PC-3 (cell line): ENCODE measurements at regions not wholly inside any gene's neighbourhood (a gene's known extent, or its start where the extent isn't known, plus 50 kb on each side); places are given as distances from the start of the nearest gene placed in this dataset.

Source experiments
- ATAC-seq: fragments of 200-7000 bp; cut with Tn5 transposase; 2 replicates; pipeline ENCODE4 v1.9.1; 2020; ENCODE audit warnings: mild to moderate bottlenecking, moderate library complexity
- BruUV-seq: library from RNA; stranded (reverse); fragments of 400-500 nt; replicated peaks from 2 replicates; lab custom pipeline; 2021; lab: Mats Ljungman, UMichigan
- CTCF ChIA-PET: fragments of 300-600 bp; sonication (Branson Sonifier 250); formaldehyde crosslinking; loops from one replicate; lab custom pipeline; 2022; ENCODE audit warnings: antibody characterized with exemption; lab: Charles Lee
- POLR2A ChIA-PET: fragments of 300-600 bp; sonication (Branson Sonifier 250); formaldehyde crosslinking; loops from one replicate; lab custom pipeline; 2022; ENCODE audit warnings: antibody characterized with exemption; ENCODE audit not compliant: unreplicated experiment; lab: Charles Lee
- DNase-seq: peaks from one replicate; pipeline ENCODE4 v3.0.0-alpha.2; 2015
- H2AFZ ChIP-seq: fragments of 300-600 bp; sonication (generic); 2 replicates; pipeline ENCODE4 v1.6.0; 2016; ENCODE audit warnings: antibody characterized with exemption, low read length
- H3F3A ChIP-seq: fragments of 300-600 bp; sonication (generic); one replicate; pipeline ENCODE4 v1.6.0; 2017; ENCODE audit warnings: antibody characterized with exemption, low read length, control low read depth, mild to moderate bottlenecking; ENCODE audit not compliant: unreplicated experiment
- H3K27ac ChIP-seq: fragments of 300-600 bp; sonication (generic); 2 replicates; pipeline ENCODE4 v1.5.1; 2016; ENCODE audit warnings: mild to moderate bottlenecking, low read length
- H3K27me3 ChIP-seq: fragments of 300-600 bp; sonication (generic); 2 replicates; pipeline ENCODE4 v1.6.1; 2016; ENCODE audit warnings: low read length, mixed read lengths
- H3K36me3 ChIP-seq: fragments of 300-600 bp; sonication (generic); 2 replicates; pipeline ENCODE4 v1.6.1; 2016; ENCODE audit warnings: low read depth, mixed run types, low read length, mixed read lengths
- H3K4me1 ChIP-seq: fragments of 300-600 bp; sonication (generic); 2 replicates; pipeline ENCODE4 v1.5.1; 2016; ENCODE audit warnings: low read length; ENCODE audit not compliant: insufficient read depth
- H3K4me2 ChIP-seq: fragments of 300-600 bp; sonication (generic); 2 replicates; pipeline ENCODE4 v1.6.0; 2016; ENCODE audit warnings: low read length
- H3K4me3 ChIP-seq: fragments of 300-600 bp; sonication (generic); 2 replicates; pipeline ENCODE4 v1.5.1; 2016; ENCODE audit warnings: mild to moderate bottlenecking, low read length, mixed read lengths
- H3K79me2 ChIP-seq: fragments of 300-600 bp; sonication (generic); 2 replicates; pipeline ENCODE4 v1.6.1; 2017; ENCODE audit warnings: low read length, mixed read lengths
- H3K9ac ChIP-seq: fragments of 300-600 bp; sonication (generic); 2 replicates; pipeline ENCODE4 v1.6.0; 2016; ENCODE audit warnings: mild to moderate bottlenecking, low read length
- H3K9me2 ChIP-seq: fragments of 300-600 bp; sonication (generic); replicated peaks from 2 replicates; pipeline ENCODE4 v1.6.1; 2016; ENCODE audit warnings: mixed run types, low read length, mixed read lengths
- H3K9me3 ChIP-seq: fragments of 300-600 bp; sonication (generic); 2 replicates; pipeline ENCODE4 v1.6.1; 2016; ENCODE audit warnings: low read length, mixed read lengths
- H4K20me1 ChIP-seq: fragments of 300-600 bp; sonication (generic); 2 replicates; pipeline ENCODE4 v1.6.1; 2016; ENCODE audit warnings: low read length, mixed read lengths
- CTCF ChIP-seq: fragments of 300-600 bp; sonication (generic); conservative IDR thresholded peaks from 2 replicates; pipeline ENCODE4 v1.5.1; 2017; ENCODE audit warnings: antibody characterized with exemption, low read depth, mild to moderate bottlenecking, low read length
- EZH2 ChIP-seq: fragments of 300-600 bp; sonication (generic); IDR thresholded peaks from one replicate; pipeline ENCODE4 v1.6.1; 2017; ENCODE audit warnings: antibody characterized with exemption, mild to moderate bottlenecking, low read length; ENCODE audit not compliant: unreplicated experiment
- EZH2phosphoT487 ChIP-seq: fragments of 300-600 bp; sonication (generic); IDR thresholded peaks from 2 replicates; pipeline ENCODE4 v1.6.1; 2018; ENCODE audit warnings: mild to moderate bottlenecking, antibody characterized with exemption, low read length, borderline replicate concordance
- intact Hi-C: fragments of 100-400 bp; cut with micrococcal nuclease; formaldehyde crosslinking; loops from 2 replicates; pipeline ENCODE4 v1.9.0; 2023

GRCh38 chr5:73312146-73312871 is 136.3 kb downstream of the FOXD1 start:
- BruUV-seq: no TSS peak
- no peak for ATAC-seq
- Histone ChIP-seq H3K4me1 (peaks cover 30% of the 10 kb centered on the region), H3F3A (peaks cover 4% of the 10 kb centered on the region), H3K27me3 (no peaks in the 10 kb centered on the region), H2AFZ (no peak overlapping the region), H3K4me2 (no peak overlapping the region), H3K79me2 (no peaks in the 10 kb centered on the region), H3K36me3 (no peaks in the 10 kb centered on the region), H3K9me2 (no peaks in the 10 kb centered on the region), H3K9me3 (no peaks in the 10 kb centered on the region), H3K9ac (no peak overlapping the region), H3K4me3 (no peak overlapping the region), H4K20me1 (no peaks in the 10 kb centered on the region), H3K27ac (no peak overlapping the region)
- ChIA-PET POLR2A (no interaction called here), CTCF (interaction anchor here (0.5 kb wide), 1 partner anchor 97 kb away, joined by 3 read pairs; no protein-coding TSS in a partner anchor)
- DNase-seq: no peak
- intact Hi-C loops: no loop called here
- no peak for TF ChIP-seq CTCF
- TF ChIP-seq EZH2: no peak
- no peak for TF ChIP-seq EZH2phosphoT487

- ATAC-seq: no peak; the same call in 1 of the 2 replicates
- no peaks in the 10 kb centered on the region for H4K20me1 ChIP-seq
- H3K36me3 ChIP-seq: no peaks in the 10 kb centered on the region
- ChIA-PET CTCF (no interaction called here), POLR2A (no interaction called here)
- H3F3A ChIP-seq: peaks cover 4% of the 10 kb centered on the region
- TF ChIP-seq CTCF (no peak), EZH2 (no peak), EZH2phosphoT487 (no peak)
- no peak overlapping the region for H2AFZ ChIP-seq
- no peaks in the 10 kb centered on the region for H3K79me2 ChIP-seq
- H3K9me3 ChIP-seq: no peaks in the 10 kb centered on the region
- H3K4me3 ChIP-seq: no peak overlapping the region
- peaks cover 30% of the 10 kb centered on the region for H3K4me1 ChIP-seq
- peak; percentile 47 for DNase-seq
- H3K9ac ChIP-seq: no peak overlapping the region
- H3K9me2 ChIP-seq: no peaks in the 10 kb centered on the region
- no TSS peak for BruUV-seq
- intact Hi-C loops: no loop called here
- H3K27me3 ChIP-seq: no peaks in the 10 kb centered on the region
- peak overlapping the region; percentile 9; the same call in 1 of the 2 replicates for H3K27ac ChIP-seq
- no peak overlapping the region for H3K4me2 ChIP-seq
Observed at GRCh38 chr5:73311291-73312110, 137.1 kb downstream of the FOXD1 start.
